ENCODE measurements at regions not wholly inside any gene's neighbourhood (a gene's known extent, or its start where the extent isn't known, plus 50 kb on each side); places are given as distances from the start of the nearest gene placed in this dataset.

- H2BK5ac ChIP-seq (ENCODE audit: low read depth, low read length, poor library complexity, severe bottlenecking), result no peak overlapping the region
- no peak overlapping the region for H3K4me2 ChIP-seq (ENCODE audit: low read depth, low read length)
- H3K79me1 ChIP-seq (ENCODE audit: low read depth in 1 of 2, low read length in 2 of 2), result no peaks in the 10 kb centered on the region
- in situ Hi-C loops (cut with MboI; ENCODE audit: low sequenced_read_pairs), result no loop called here
- intact Hi-C loops (cut with micrococcal nuclease), result no loop called here
- dilution Hi-C loops (cut with HindIII; ENCODE audit: low sequenced_read_pairs, unreplicated experiment), result no loop called here
- 94% methylated on average over 5 of the region's 9 CpGs; no CpG with 5 or more reads in 1 of the 2 experiments for WGBS, 2 experiments (ENCODE audit: extremely low coverage in 2 of 2, insufficient read length in 1 of 2)
- no peak overlapping the region for H3K9ac ChIP-seq (ENCODE audit: low read depth, low read length)
- no peak overlapping the region for H2AK9ac ChIP-seq (replicated peaks; ENCODE audit: low read depth, low read length, poor library complexity)
- no peak overlapping the region for H3K4me3 ChIP-seq (ENCODE audit: insufficient read depth, low read depth, low read length)
- BruUV-seq (replicated peaks), result no TSS peak
- DNase-seq (peak; percentile 44), ATAC-seq (ENCODE audit: low read depth) (no peak)
- no peaks in the 10 kb centered on the region for H3K27me3 ChIP-seq (ENCODE audit: control insufficient read depth, insufficient read depth, low read length)
- no peak overlapping the region for H3K18ac ChIP-seq (ENCODE audit: low read depth, low read length)
- H2BK20ac ChIP-seq (ENCODE audit: low read depth, low read length), result peak overlapping the region; percentile 66
- peak overlapping the region; percentile 79; the same call in 1 of the 2 replicates for H4K91ac ChIP-seq (ENCODE audit: insufficient read depth, low read depth, low read length)
- TF ChIP-seq MAZ (IDR thresholded peaks at IDR 0.05; ENCODE audit: borderline replicate concordance, low read depth, low read length) (no peak), MAFK (IDR thresholded peaks at IDR 0.05; ENCODE audit: low read depth, low read length) (no peak), BHLHE40 (IDR thresholded peaks at IDR 0.05; ENCODE audit: low read depth, low read length) (no peak), NFE2L2 (IDR thresholded peaks at IDR 0.05; ENCODE audit: low read depth, low read length) (no peak), CEBPB (IDR thresholded peaks at IDR 0.05; ENCODE audit: low read depth, low read length) (no peak), FOS (IDR thresholded peaks at IDR 0.05; ENCODE audit: low read depth, low read length) (no peak), SMC3 (IDR thresholded peaks at IDR 0.05; ENCODE audit: low read depth, low read length) (no peak), RCOR1 (IDR thresholded peaks at IDR 0.05; ENCODE audit: insufficient replicate concordance, low read length) (no peak), POLR2A (IDR thresholded peaks at IDR 0.05; ENCODE audit: low read depth, low read length) (no peak), MXI1 (IDR thresholded peaks at IDR 0.05; ENCODE audit: borderline replicate concordance, low read depth, low read length) (no peak), RAD21 (IDR thresholded peaks at IDR 0.05; ENCODE audit: low read length) (no peak), CHD1 (IDR thresholded peaks at IDR 0.05; ENCODE audit: low read depth, low read length) (no peak)
- TF ChIP-seq, protein P1, sequence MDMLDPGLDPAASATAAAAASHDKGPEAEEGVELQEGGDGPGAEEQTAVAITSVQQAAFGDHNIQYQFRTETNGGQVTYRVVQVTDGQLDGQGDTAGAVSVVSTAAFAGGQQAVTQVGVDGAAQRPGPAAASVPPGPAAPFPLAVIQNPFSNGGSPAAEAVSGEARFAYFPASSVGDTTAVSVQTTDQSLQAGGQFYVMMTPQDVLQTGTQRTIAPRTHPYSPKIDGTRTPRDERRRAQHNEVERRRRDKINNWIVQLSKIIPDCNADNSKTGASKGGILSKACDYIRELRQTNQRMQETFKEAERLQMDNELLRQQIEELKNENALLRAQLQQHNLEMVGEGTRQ (IDR thresholded peaks at IDR 0.05; ENCODE audit: low read depth, low read length), result no peak
- TF ChIP-seq, protein P2, sequence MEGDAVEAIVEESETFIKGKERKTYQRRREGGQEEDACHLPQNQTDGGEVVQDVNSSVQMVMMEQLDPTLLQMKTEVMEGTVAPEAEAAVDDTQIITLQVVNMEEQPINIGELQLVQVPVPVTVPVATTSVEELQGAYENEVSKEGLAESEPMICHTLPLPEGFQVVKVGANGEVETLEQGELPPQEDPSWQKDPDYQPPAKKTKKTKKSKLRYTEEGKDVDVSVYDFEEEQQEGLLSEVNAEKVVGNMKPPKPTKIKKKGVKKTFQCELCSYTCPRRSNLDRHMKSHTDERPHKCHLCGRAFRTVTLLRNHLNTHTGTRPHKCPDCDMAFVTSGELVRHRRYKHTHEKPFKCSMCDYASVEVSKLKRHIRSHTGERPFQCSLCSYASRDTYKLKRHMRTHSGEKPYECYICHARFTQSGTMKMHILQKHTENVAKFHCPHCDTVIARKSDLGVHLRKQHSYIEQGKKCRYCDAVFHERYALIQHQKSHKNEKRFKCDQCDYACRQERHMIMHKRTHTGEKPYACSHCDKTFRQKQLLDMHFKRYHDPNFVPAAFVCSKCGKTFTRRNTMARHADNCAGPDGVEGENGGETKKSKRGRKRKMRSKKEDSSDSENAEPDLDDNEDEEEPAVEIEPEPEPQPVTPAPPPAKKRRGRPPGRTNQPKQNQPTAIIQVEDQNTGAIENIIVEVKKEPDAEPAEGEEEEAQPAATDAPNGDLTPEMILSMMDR (conservative IDR thresholded peaks at IDR 0.05; ENCODE audit: low read depth, low read length), result no peak
- ChIA-PET POLR2A (ENCODE audit: unreplicated experiment) (no interaction called here), CTCF (interaction anchor here (0.6 kb wide), 1 partner anchor 1275 kb away, joined by 4 read pairs; no protein-coding TSS in a partner anchor)
- no peaks in the 10 kb centered on the region for H3K9me3 ChIP-seq (ENCODE audit: control insufficient read depth, insufficient read depth, low read length)
- H3K27ac ChIP-seq (ENCODE audit: insufficient read depth, low read length), result no peak overlapping the region
- peak overlapping the region; percentile 79; the same call in 1 of the 2 replicates for H2BK120ac ChIP-seq (ENCODE audit: low read depth, low read length)
- H2BK15ac ChIP-seq (ENCODE audit: low read depth, low read length), result peak overlapping the region; percentile 77
- H3K36me3 ChIP-seq (ENCODE audit: control insufficient read depth, insufficient read depth, low read length), result no peaks in the 10 kb centered on the region
- H2AFZ ChIP-seq (replicated peaks; ENCODE audit: low read length, poor library complexity), result no peak overlapping the region
- H4K8ac ChIP-seq (ENCODE audit: low read depth in 2 of 2, low read length in 2 of 2), result peak overlapping the region; percentile 5 to 52; a peak in 2 of 4 replicates
- peak overlapping the region; percentile 82 for H3K4ac ChIP-seq (ENCODE audit: low read depth, low read length)
- H3K14ac ChIP-seq (replicated peaks; ENCODE audit: low read depth, low read length), result peak overlapping the region; percentile 75; the same call in 1 of the 2 replicates
- H3K4me1 ChIP-seq (ENCODE audit: control insufficient read depth, insufficient read depth, low read length), result peaks cover 15% of the 10 kb centered on the region
- H3K23ac ChIP-seq (ENCODE audit: low read depth, low read length), result no peak overlapping the region; the same call in 1 of the 2 replicates
- H3K9me1 ChIP-seq (ENCODE audit: insufficient read depth, low read length), result peaks cover 20% of the 10 kb centered on the region
- peak overlapping the region; percentile 83; the same call in 1 of the 2 replicates for H2AK5ac ChIP-seq (ENCODE audit: low read depth, low read length)
- H4K20me1 ChIP-seq (ENCODE audit: insufficient read depth, low read length), result no peaks in the 10 kb centered on the region
- H3K56ac ChIP-seq (ENCODE audit: extremely low read depth, insufficient read depth, low read length), result no peak overlapping the region
- H4K5ac ChIP-seq (ENCODE audit: low read depth, low read length), result no peak overlapping the region
These were observed 93.2 kb downstream of the FOXF2 start for GRCh38 chr6:1482381-1483166.

Data from IMR-90 (cell line).